ENCODE measurements at regions not wholly inside any gene's neighbourhood (a gene's known extent, or its start where the extent isn't known, plus 50 kb on each side); places are given as distances from the start of the nearest gene placed in this dataset.

DNA sequence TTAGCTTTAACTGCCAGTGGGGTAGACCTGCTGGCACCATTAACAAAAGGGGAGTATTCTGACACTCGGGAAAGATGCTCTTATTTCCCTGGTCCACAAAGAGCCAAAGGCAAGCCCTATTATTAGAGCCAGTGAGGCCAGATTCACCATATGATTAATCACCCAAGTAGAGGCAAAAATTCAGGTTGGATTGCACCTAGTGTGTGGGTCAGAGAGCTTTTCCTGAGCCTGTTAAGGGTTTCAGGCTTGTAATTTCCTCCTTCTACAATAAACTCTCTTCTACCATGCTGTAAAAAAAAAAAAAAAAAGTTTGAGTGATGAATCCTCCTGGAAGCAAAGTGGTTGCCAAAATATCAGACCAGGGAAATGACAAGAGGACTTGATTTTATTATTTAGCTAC is 163.5 kb downstream of the MBL2 start:
- Mint-ChIP-seq H3K36me3 (ENCODE audit: low read depth) (no peaks in the 10 kb centered on the region), H3K4me1 (peaks cover 14% of the 10 kb centered on the region), H3K4me3 (no peak overlapping the region), H3K9me3 (peaks cover 10% of the 10 kb centered on the region), H3K27me3 (ENCODE audit: low read depth, poor library complexity) (no peaks in the 10 kb centered on the region), H3K27ac (no peak overlapping the region)
- no peak for DNase-seq
- TF ChIP-seq, protein P1, sequence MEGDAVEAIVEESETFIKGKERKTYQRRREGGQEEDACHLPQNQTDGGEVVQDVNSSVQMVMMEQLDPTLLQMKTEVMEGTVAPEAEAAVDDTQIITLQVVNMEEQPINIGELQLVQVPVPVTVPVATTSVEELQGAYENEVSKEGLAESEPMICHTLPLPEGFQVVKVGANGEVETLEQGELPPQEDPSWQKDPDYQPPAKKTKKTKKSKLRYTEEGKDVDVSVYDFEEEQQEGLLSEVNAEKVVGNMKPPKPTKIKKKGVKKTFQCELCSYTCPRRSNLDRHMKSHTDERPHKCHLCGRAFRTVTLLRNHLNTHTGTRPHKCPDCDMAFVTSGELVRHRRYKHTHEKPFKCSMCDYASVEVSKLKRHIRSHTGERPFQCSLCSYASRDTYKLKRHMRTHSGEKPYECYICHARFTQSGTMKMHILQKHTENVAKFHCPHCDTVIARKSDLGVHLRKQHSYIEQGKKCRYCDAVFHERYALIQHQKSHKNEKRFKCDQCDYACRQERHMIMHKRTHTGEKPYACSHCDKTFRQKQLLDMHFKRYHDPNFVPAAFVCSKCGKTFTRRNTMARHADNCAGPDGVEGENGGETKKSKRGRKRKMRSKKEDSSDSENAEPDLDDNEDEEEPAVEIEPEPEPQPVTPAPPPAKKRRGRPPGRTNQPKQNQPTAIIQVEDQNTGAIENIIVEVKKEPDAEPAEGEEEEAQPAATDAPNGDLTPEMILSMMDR (IDR thresholded peaks at IDR 0.05): no peak

DNA sequence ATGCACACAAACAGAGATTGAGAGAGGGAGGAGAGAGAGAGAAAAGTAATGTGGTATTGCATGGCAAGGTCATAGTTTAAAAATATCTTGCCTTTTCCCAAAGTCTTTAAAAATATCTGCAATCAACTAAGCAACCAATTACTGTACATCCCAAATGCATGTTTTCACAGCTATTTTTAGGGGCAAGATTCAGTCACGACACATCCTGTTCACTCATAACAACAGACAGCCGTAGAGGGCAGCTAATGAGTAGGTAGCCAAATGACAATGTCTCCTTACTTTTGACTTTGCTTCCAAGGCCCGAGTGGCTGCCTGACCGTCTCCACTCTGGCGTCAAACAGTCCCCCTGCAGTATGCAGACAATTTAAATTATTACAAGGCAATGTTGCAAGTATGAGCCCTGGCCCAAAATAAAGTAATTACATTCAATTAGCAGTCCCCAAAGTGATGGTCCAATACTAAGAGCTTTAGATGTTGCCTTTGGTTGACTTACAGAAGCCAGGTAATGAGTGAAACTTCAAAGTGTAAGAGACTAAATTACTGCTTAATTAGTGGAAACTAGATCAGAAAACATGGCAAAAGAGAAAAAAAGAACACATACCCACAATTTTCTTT is 162.9 kb downstream of the MBL2 start:
- Mint-ChIP-seq H3K4me1 (peaks cover 14% of the 10 kb centered on the region), H3K27me3 (ENCODE audit: low read depth, poor library complexity) (no peaks in the 10 kb centered on the region), H3K27ac (no peak overlapping the region), H3K9me3 (peaks cover 10% of the 10 kb centered on the region), H3K4me3 (no peak overlapping the region), H3K36me3 (ENCODE audit: low read depth) (no peaks in the 10 kb centered on the region)
- DNase-seq: no peak
- TF ChIP-seq, protein P1 (IDR thresholded peaks at IDR 0.05): no peak

DNA sequence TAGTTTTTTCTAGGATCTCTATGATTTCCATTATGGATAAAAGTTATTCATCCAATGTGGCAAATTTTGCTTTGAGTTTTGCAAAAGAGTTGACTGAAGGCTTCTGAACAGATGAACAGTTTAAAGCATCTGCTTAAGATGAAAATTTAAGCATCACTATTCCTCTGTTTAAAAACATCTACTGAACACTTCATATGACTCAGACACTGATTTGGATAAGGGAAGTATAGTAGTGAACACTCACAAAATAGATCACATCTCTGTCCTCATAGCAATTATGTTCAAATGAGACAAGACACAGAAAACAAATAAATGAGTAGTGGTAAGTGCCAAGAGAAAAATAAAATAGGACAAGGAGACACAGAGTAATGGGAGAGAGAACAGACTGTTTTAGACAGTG is 157.3 kb downstream of the MBL2 start:
- Mint-ChIP-seq H3K4me1 (peaks cover 6% of the 10 kb centered on the region), H3K4me3 (no peak overlapping the region), H3K36me3 (ENCODE audit: low read depth) (no peaks in the 10 kb centered on the region), H3K27me3 (ENCODE audit: low read depth, poor library complexity) (no peaks in the 10 kb centered on the region), H3K9me3 (no peaks in the 10 kb centered on the region), H3K27ac (no peak overlapping the region)
- DNase-seq: no peak
- TF ChIP-seq, protein P1 (IDR thresholded peaks at IDR 0.05): no peak

DNA sequence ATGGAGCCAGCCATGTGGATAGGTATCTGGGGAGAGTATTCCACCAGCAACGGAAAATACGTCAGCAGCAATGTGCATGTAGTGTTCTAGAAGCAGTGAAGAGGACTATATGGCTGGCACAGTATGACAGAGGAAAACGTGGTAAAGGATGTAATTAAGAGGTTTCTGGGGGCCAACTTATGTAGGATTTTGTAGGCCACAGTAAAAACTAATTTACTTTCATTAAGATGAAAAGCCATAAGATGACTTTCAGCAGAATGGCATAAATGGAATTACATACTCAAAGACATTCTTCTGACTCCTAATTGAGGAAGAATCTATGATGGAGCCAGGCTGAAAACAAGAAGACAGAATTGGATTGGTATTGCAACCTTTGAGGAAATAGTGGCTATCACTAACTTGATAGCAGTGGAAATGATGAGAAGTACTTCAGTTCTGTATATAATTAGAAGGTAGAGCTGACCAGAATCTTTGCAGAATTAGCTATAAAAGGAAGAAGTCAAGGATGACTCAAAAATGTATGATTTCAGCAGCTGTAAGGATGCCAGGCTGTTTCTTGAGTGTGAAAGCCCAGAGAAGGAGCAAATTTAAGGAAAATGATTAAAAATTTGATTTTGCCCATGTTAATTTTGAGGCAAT is 156.7 kb downstream of the MBL2 start:
- H3K27ac Mint-ChIP-seq: no peak overlapping the region
- no peak overlapping the region for H3K4me3 Mint-ChIP-seq
- TF ChIP-seq, protein P1 (IDR thresholded peaks at IDR 0.05): no peak
- H3K9me3 Mint-ChIP-seq: no peaks in the 10 kb centered on the region
- DNase-seq: no peak
- peaks cover 9% of the 10 kb centered on the region for H3K4me1 Mint-ChIP-seq
- no peaks in the 10 kb centered on the region for H3K36me3 Mint-ChIP-seq (ENCODE audit: low read depth)
- no peaks in the 10 kb centered on the region for H3K27me3 Mint-ChIP-seq (ENCODE audit: low read depth, poor library complexity)

DNA sequence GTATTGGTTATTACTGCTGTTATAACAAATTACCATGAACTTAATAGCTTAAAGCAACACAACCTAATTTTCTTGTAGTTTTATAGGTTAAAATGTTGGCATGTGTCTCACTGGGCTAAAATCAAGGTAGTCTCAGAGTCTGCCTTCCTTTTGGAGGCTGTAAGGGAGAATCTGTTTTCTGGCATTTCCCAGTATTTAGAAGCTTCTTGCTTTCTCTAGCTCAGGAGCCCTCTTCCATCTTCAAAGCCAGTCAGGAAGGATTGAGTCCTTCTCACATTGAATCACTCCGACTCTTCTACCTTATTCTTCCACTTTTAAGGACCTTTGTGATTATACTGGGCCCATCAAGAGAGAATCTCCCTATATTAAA is 156.2 kb downstream of the MBL2 start:
- peaks cover 12% of the 10 kb centered on the region for H3K4me1 Mint-ChIP-seq
- no peaks in the 10 kb centered on the region for H3K9me3 Mint-ChIP-seq
- H3K27ac Mint-ChIP-seq: no peak overlapping the region
- no peak overlapping the region for H3K4me3 Mint-ChIP-seq
- no peaks in the 10 kb centered on the region for H3K27me3 Mint-ChIP-seq (ENCODE audit: low read depth, poor library complexity)
- TF ChIP-seq, protein P1 (IDR thresholded peaks at IDR 0.05): no peak
- H3K36me3 Mint-ChIP-seq (ENCODE audit: low read depth): no peaks in the 10 kb centered on the region
- DNase-seq: no peak

DNA sequence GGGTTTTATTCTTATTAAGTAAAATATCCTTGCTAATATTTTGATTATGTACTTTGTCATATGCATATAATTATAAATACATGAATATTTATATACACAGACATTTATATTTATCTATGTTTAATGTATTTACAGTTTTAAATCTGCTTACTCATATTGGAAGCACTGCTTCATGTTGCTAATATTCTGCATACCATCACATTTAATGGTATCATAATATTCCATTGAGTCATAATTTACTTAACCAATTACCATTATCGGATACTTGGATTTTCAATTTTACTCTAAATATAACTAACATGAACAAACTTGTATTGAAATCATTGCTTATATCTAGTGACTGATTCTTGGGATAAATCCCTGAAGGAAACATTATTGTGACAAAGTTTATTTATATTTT is 155.2 kb downstream of the MBL2 start:
- Mint-ChIP-seq H3K9me3 (no peaks in the 10 kb centered on the region), H3K4me3 (no peak overlapping the region), H3K27me3 (ENCODE audit: low read depth, poor library complexity) (no peaks in the 10 kb centered on the region), H3K36me3 (ENCODE audit: low read depth) (no peaks in the 10 kb centered on the region), H3K27ac (no peak overlapping the region), H3K4me1 (peaks cover 21% of the 10 kb centered on the region)
- no peak for DNase-seq
- TF ChIP-seq, protein P1 (IDR thresholded peaks at IDR 0.05): no peak

Measured in nephron progenitor cell (in vitro differentiated cells).